H1 (cell line): ENCODE measurements at regions not wholly inside any gene's neighbourhood (a gene's known extent, or its start where the extent isn't known, plus 50 kb on each side); places are given as distances from the start of the nearest gene placed in this dataset.

Experiments
- CTCF ChIA-PET: fragments of 300-600 bp; sonication (Branson Sonifier 250); formaldehyde crosslinking; loops from one replicate; lab custom pipeline; 2021; ENCODE audit not compliant: partially characterized antibody; lab: Charles Lee
- POLR2A ChIA-PET: fragments of 300-600 bp; sonication (Branson Sonifier 250); formaldehyde crosslinking; loops from one replicate; lab custom pipeline; 2021; ENCODE audit warnings: inconsistent platforms; ENCODE audit not compliant: partially characterized antibody; lab: Charles Lee
- DNase-seq, 2 experiments: peaks; one replicate each; pipeline versions ENCODE4 v3.0.0 to v3.0.0-alpha.2; 2010 to 2022; ENCODE audit warnings: low spot score in 2 of 2, low read depth in 1 of 2, mixed read lengths in 1 of 2
- FAIRE-seq: peaks from 2 replicates; lab custom pipeline; 2011; peaks lifted over from hg19 to GRCh38; lab: Jason Lieb, UNC
- H2AFZ ChIP-seq: 2 replicates; pipeline ENCODE4 v1.8.1; 2012; ENCODE audit warnings: low read length, inconsistent platforms
- H2AK5ac ChIP-seq: 2 replicates; pipeline ENCODE4 v1.6.1; 2013; ENCODE audit warnings: low read depth, low read length
- H2BK120ac ChIP-seq: replicated peaks from 2 replicates; pipeline ENCODE3; 2013; ENCODE audit warnings: low read depth, low read length, inconsistent platforms
- H2BK12ac ChIP-seq: 2 replicates; pipeline ENCODE4 v1.6.1; 2013; ENCODE audit warnings: low read depth, low read length
- H2BK15ac ChIP-seq: 2 replicates; pipeline ENCODE4 v1.6.1; 2013; ENCODE audit warnings: low read length
- H2BK20ac ChIP-seq: 2 replicates; pipeline ENCODE4 v1.6.1; 2013; ENCODE audit warnings: low read length
- H2BK5ac ChIP-seq: 2 replicates; pipeline ENCODE4 v1.6.1; 2013; ENCODE audit warnings: low read depth, low read length
- H3K14ac ChIP-seq: 2 replicates; pipeline ENCODE4 v1.6.1; 2013; ENCODE audit warnings: inconsistent platforms; ENCODE audit not compliant: insufficient read length
- H3K18ac ChIP-seq: 2 replicates; pipeline ENCODE4 v1.6.1; 2013; ENCODE audit warnings: low read length; ENCODE audit errors: extremely low read depth
- H3K23ac ChIP-seq: 2 replicates; pipeline ENCODE4 v1.6.1; 2013; ENCODE audit warnings: inconsistent platforms; ENCODE audit not compliant: insufficient read length
- H3K23me2 ChIP-seq: 2 replicates; pipeline ENCODE4 v1.6.1; 2013; ENCODE audit warnings: low read depth, low read length
- H3K27ac ChIP-seq: 2 replicates; pipeline ENCODE4 v1.6.1; 2011; ENCODE audit warnings: low read depth, low read length, inconsistent platforms
- H3K27me3 ChIP-seq, 4 experiments: replicated peaks in 1 of 4; 1 replicate in 1 of 4; 2 replicates in 3 of 4; pipeline versions ENCODE4 v1.6.1 to v1.8.1; 2011 to 2013; ENCODE audit warnings: low read length in 3 of 4, mild to moderate bottlenecking in 3 of 4, inconsistent platforms in 2 of 4, mixed read lengths in 2 of 4, moderate library complexity in 1 of 4; ENCODE audit not compliant: control insufficient read depth in 3 of 4, insufficient read depth in 3 of 4; ENCODE audit errors: extremely low read depth in 1 of 4
- H3K36me3 ChIP-seq, 4 experiments: 2 replicates each; pipeline versions ENCODE4 v1.6.1 to v1.8.1; 2011 to 2013; ENCODE audit warnings: mild to moderate bottlenecking in 4 of 4, low read length in 3 of 4, moderate library complexity in 2 of 4, control low read depth in 1 of 4, inconsistent platforms in 1 of 4; ENCODE audit not compliant: insufficient read depth in 4 of 4, control insufficient read depth in 2 of 4
- H3K4ac ChIP-seq: replicated peaks from 2 replicates; pipeline ENCODE3; 2013; ENCODE audit warnings: low read length, low read depth, mixed read lengths, inconsistent platforms; ENCODE audit not compliant: insufficient read length
- H3K4me1 ChIP-seq, 4 experiments: replicated peaks in 1 of 4; 1 replicate in 1 of 4; 2 replicates in 3 of 4; pipeline versions ENCODE4 v1.6.1 to v1.8.1; 2011 to 2013; ENCODE audit warnings: low read length in 3 of 4, inconsistent platforms in 2 of 4, mixed read lengths in 1 of 4; ENCODE audit not compliant: insufficient read depth in 4 of 4, control insufficient read depth in 3 of 4
- H3K4me2 ChIP-seq, 2 experiments: 2 replicates each; pipeline versions ENCODE4 v1.6.1 to v1.8.1; 2011 to 2013; ENCODE audit warnings: low read depth in 2 of 2, low read length in 2 of 2, control low read depth in 1 of 2, inconsistent platforms in 1 of 2, mild to moderate bottlenecking in 1 of 2; ENCODE audit not compliant: insufficient read depth in 1 of 2
- H3K4me3 ChIP-seq, 4 experiments: fragments of 200-600, 300-600 bp in 1 of 4; sonication (generic), shearing (Covaris generic), sonication (Bioruptor Twin) in 1 of 4; 2 replicates each; pipeline versions ENCODE4 v1.5.1 to v1.8.1; 2011 to 2016; ENCODE audit warnings: low read length in 4 of 4, low read depth in 3 of 4, control low read depth in 2 of 4, inconsistent platforms in 2 of 4, mild to moderate bottlenecking in 2 of 4, mixed read lengths in 1 of 4, moderate library complexity in 1 of 4; ENCODE audit not compliant: insufficient read depth in 2 of 4; ENCODE audit errors: extremely low read depth in 1 of 4
- H3K56ac ChIP-seq: replicated peaks from 2 replicates; pipeline ENCODE3; 2013; ENCODE audit warnings: low read depth, mild to moderate bottlenecking, mixed read lengths, low read length, inconsistent platforms; ENCODE audit not compliant: insufficient read length
- H3K79me1 ChIP-seq: 2 replicates; pipeline ENCODE4 v1.6.1; 2013; ENCODE audit warnings: low read depth, low read length, control low read depth
- H3K79me2 ChIP-seq, 2 experiments: 2 replicates each; pipeline versions ENCODE4 v1.6.1 to v1.8.1; 2012 to 2013; ENCODE audit warnings: low read length in 2 of 2, mild to moderate bottlenecking in 2 of 2, inconsistent platforms in 1 of 2; ENCODE audit not compliant: insufficient read depth in 2 of 2, control insufficient read depth in 1 of 2
- H3K9ac ChIP-seq, 4 experiments: replicated peaks in 1 of 4; 1 replicate in 1 of 4; 2 replicates in 3 of 4; pipeline versions ENCODE4 v1.6.1 to v1.8.1; 2011 to 2013; ENCODE audit warnings: low read depth in 3 of 4, low read length in 3 of 4, control low read depth in 2 of 4, mild to moderate bottlenecking in 2 of 4, moderate library complexity in 2 of 4, inconsistent platforms in 1 of 4; ENCODE audit errors: extremely low read depth in 1 of 4
- H3K9me3 ChIP-seq, 2 experiments: 2 replicates each; pipeline versions ENCODE4 v1.6.1 to v1.8.1; 2012 to 2013; ENCODE audit warnings: mild to moderate bottlenecking in 2 of 2, moderate library complexity in 2 of 2, control low read depth in 1 of 2, inconsistent platforms in 1 of 2, low read depth in 1 of 2, low read length in 1 of 2, mixed read lengths in 1 of 2; ENCODE audit not compliant: insufficient read depth in 2 of 2
- H4K20me1 ChIP-seq, 2 experiments: replicated peaks in 1 of 2; 2 replicates each; pipeline versions ENCODE3 to v1.8.1; 2011 to 2013; ENCODE audit warnings: inconsistent platforms in 2 of 2, low read length in 2 of 2, mild to moderate bottlenecking in 1 of 2; ENCODE audit not compliant: insufficient read depth in 2 of 2, control insufficient read depth in 1 of 2
- H4K5ac ChIP-seq: 2 replicates; pipeline ENCODE4 v1.6.1; 2013; ENCODE audit warnings: low read length, low read depth, mixed read lengths, inconsistent platforms; ENCODE audit not compliant: insufficient read length
- H4K8ac ChIP-seq: 2 replicates; pipeline ENCODE4 v1.8.0; 2013; ENCODE audit warnings: mild to moderate bottlenecking, moderate library complexity, low read length, inconsistent platforms; ENCODE audit not compliant: insufficient read depth; ENCODE audit errors: extremely low read depth
- H4K91ac ChIP-seq: replicated peaks from 2 replicates; pipeline ENCODE3; 2013; ENCODE audit warnings: low read length, mixed read lengths, inconsistent platforms; ENCODE audit not compliant: insufficient read length
- BRCA1 ChIP-seq: IDR thresholded peaks from 2 replicates; pipeline ENCODE4 v1.6.1; 2012; ENCODE audit warnings: low read depth, low read length, improper control_type of control experiment
- EGR1 ChIP-seq: IDR thresholded peaks from 2 replicates; pipeline ENCODE4 v1.6.1; 2011; ENCODE audit warnings: low read depth, low read length, borderline replicate concordance
- FOSL1 ChIP-seq: IDR thresholded peaks from 2 replicates; pipeline ENCODE4 v1.6.1; 2011; ENCODE audit warnings: mild to moderate bottlenecking, low read depth, low read length, moderate library complexity; ENCODE audit not compliant: insufficient read depth
- HDAC2 ChIP-seq, 2 experiments: fragments of 300-600 bp in 1 of 2; sonication (generic) in 1 of 2; IDR thresholded peaks; 2 replicates each; pipeline ENCODE4 v1.6.1; 2011 to 2012; ENCODE audit warnings: low read depth in 2 of 2, low read length in 2 of 2, mild to moderate bottlenecking in 2 of 2, moderate library complexity in 2 of 2, borderline replicate concordance in 1 of 2, inconsistent platforms in 1 of 2
- JUND ChIP-seq: IDR thresholded peaks from 2 replicates; pipeline ENCODE4 v1.6.1; 2011; ENCODE audit warnings: mild to moderate bottlenecking, improper control_type of control experiment, low read length
- KDM1A ChIP-seq: fragments of 200-600, 300-600 bp; sonication (generic); IDR thresholded peaks from 2 replicates; pipeline ENCODE4 v1.7.1; 2016; ENCODE audit warnings: mild to moderate bottlenecking, low read length, borderline replicate concordance
- KDM4A ChIP-seq: IDR thresholded peaks from one replicate; pipeline ENCODE4 v1.7.1; 2012; ENCODE audit warnings: low read depth, mild to moderate bottlenecking, moderate library complexity, low read length, inconsistent platforms; ENCODE audit not compliant: severe bottlenecking
- KDM5A ChIP-seq: fragments of 200-600 bp; IDR thresholded peaks from 2 replicates; pipeline ENCODE4 v1.7.1; 2012; ENCODE audit warnings: mild to moderate bottlenecking, low read length, inconsistent platforms, mixed read lengths
- POLR2A ChIP-seq, 2 experiments: IDR thresholded peaks; 1 replicate in 1 of 2; 2 replicates in 1 of 2; pipeline ENCODE4 v1.6.1; 2011; ENCODE audit warnings: low read depth in 2 of 2, low read length in 2 of 2, mild to moderate bottlenecking in 2 of 2; ENCODE audit errors: control extremely low read depth in 1 of 2
- RFX5 ChIP-seq: IDR thresholded peaks from 2 replicates; pipeline ENCODE4 v1.6.1; 2011; ENCODE audit warnings: low read depth, low read length, improper control_type of control experiment, borderline replicate concordance
- SIN3A ChIP-seq, 2 experiments: IDR thresholded peaks in 1 of 2; conservative IDR thresholded peaks in 1 of 2; 2 replicates each; pipeline ENCODE4 v1.6.1; 2011 to 2012; ENCODE audit warnings: low read length in 2 of 2, improper control_type of control experiment in 1 of 2, low read depth in 1 of 2, mild to moderate bottlenecking in 1 of 2

GRCh38 chr4:131609039-131609438 is 1540.1 kb upstream of the PCDH10 start:
- H3K4me3 ChIP-seq = no peak overlapping the region
- H3K9me3 ChIP-seq = no peaks in the 10 kb centered on the region
- no peak overlapping the region for H2BK120ac ChIP-seq
- H3K56ac ChIP-seq = no peak overlapping the region
- H2BK12ac ChIP-seq = no peak overlapping the region
- H2BK15ac ChIP-seq = no peak overlapping the region
- H3K4me2 ChIP-seq = no peak overlapping the region
- no peak overlapping the region for H2AK5ac ChIP-seq
- no peak overlapping the region for H3K23ac ChIP-seq
- no peak overlapping the region for H3K4ac ChIP-seq
- no peaks in the 10 kb centered on the region for H3K23me2 ChIP-seq
- no peaks in the 10 kb centered on the region for H3K4me1 ChIP-seq
- no peaks in the 10 kb centered on the region for H3K79me1 ChIP-seq
- H4K5ac ChIP-seq = no peak overlapping the region
- H3K36me3 ChIP-seq = no peaks in the 10 kb centered on the region
- H3K27me3 ChIP-seq = no peaks in the 10 kb centered on the region
- H2AFZ ChIP-seq = no peak overlapping the region
- H4K8ac ChIP-seq = no peak overlapping the region
- DNase-seq (no peak), FAIRE-seq (no peak)
- no peaks in the 10 kb centered on the region for H3K79me2 ChIP-seq
- H2BK5ac ChIP-seq = no peak overlapping the region
- H2BK20ac ChIP-seq = no peak overlapping the region
- H3K27ac ChIP-seq = no peak overlapping the region
- no peak for TF ChIP-seq HDAC2 (IDR thresholded peaks at IDR 0.05; ENCODE audit: borderline replicate concordance in 1 of 2, low read depth in 2 of 2, low read length in 2 of 2)
- TF ChIP-seq KDM4A = no peak
- no peak for TF ChIP-seq JUND
- no peak for TF ChIP-seq EGR1
- TF ChIP-seq POLR2A (IDR thresholded peaks at IDR 0.05; ENCODE audit: control extremely low read depth in 1 of 2, low read depth in 2 of 2, low read length in 2 of 2) = no peak
- TF ChIP-seq KDM1A = no peak
- TF ChIP-seq BRCA1 = no peak
- TF ChIP-seq SIN3A (conservative IDR thresholded peaks at IDR 0.05 in 1 of 2, IDR thresholded peaks at IDR 0.05 in 1 of 2; ENCODE audit: low read depth in 1 of 2, low read length in 2 of 2) = no peak
- TF ChIP-seq FOSL1 = no peak
- no peak for TF ChIP-seq RFX5
- no peak for TF ChIP-seq KDM5A
- no peaks in the 10 kb centered on the region for H4K20me1 ChIP-seq
- POLR2A ChIA-PET = no interaction called here
- H3K18ac ChIP-seq = no peak overlapping the region
- H3K14ac ChIP-seq = no peak overlapping the region
- no peak overlapping the region for H3K9ac ChIP-seq
- no peak overlapping the region for H4K91ac ChIP-seq
- CTCF ChIA-PET = no interaction called here
